Forelimb muscle (tissue), 1 donor: ENCODE measurements at regions not wholly inside any gene's neighbourhood (a gene's known extent, or its start where the extent isn't known, plus 50 kb on each side); places are given as distances from the start of the nearest gene placed in this dataset.
"Not testable (repeated sequence)": the region's sequence is repeated elsewhere in the genome, so short reads cannot be mapped to it uniquely, and the experiment has no call there.

Experiments used
- DNase-seq: peaks from one replicate; pipeline ENCODE4 v3.0.0-alpha.2; 2013; ENCODE audit warnings: low read depth

GRCh38 chr20:4635781-4636180 is 50.5 kb upstream of the PRNP start:
- DNase-seq, result no peak

GRCh38 chr20:4635342-4635741 is 50.9 kb upstream of the PRNP start:
- no peak for DNase-seq

- DNase-seq, result no peak
Measured at GRCh38 chr20:4633780-4634179, 52.5 kb upstream of the PRNP start.

- no peak for DNase-seq
Measured at GRCh38 chr20:4633379-4633778, 52.9 kb upstream of the PRNP start.

GRCh38 chr20:4632876-4633275 is 53.4 kb upstream of the PRNP start:
- DNase-seq, result no peak

- no peak for DNase-seq
Measured at GRCh38 chr20:4626228-4626627, 60.0 kb upstream of the PRNP start.

- DNase-seq, result no peak
Measured at GRCh38 chr20:4625687-4626086, 60.6 kb upstream of the PRNP start.

- not testable (repeated sequence) for DNase-seq
Measured at GRCh38 chr20:4624675-4625336, 61.5 kb upstream of the PRNP start.

- DNase-seq, result not testable (repeated sequence)
Measured at GRCh38 chr20:4619144-4619543, 67.1 kb upstream of the PRNP start.

- no peak for DNase-seq
Measured at GRCh38 chr20:4617484-4617883, 68.8 kb upstream of the PRNP start.

- no peak for DNase-seq
Measured at GRCh38 chr20:4617019-4617418, 69.2 kb upstream of the PRNP start.

- DNase-seq, result no peak
Measured at GRCh38 chr20:4613718-4614620, 72.3 kb upstream of the PRNP start.

GRCh38 chr20:4613184-4613583 is 73.1 kb upstream of the PRNP start:
- DNase-seq, result no peak

GRCh38 chr20:4610871-4611270 is 75.4 kb upstream of the PRNP start:
- no peak for DNase-seq

GRCh38 chr20:4609511-4609910 is 76.7 kb upstream of the PRNP start:
- DNase-seq, result no peak

- no peak for DNase-seq
Measured at GRCh38 chr20:4608861-4609260, 77.4 kb upstream of the PRNP start.

- no peak for DNase-seq
Measured at GRCh38 chr20:4607287-4607713, 79.0 kb upstream of the PRNP start.

- DNase-seq, result no peak
Measured at GRCh38 chr20:4606051-4606450, 80.2 kb upstream of the PRNP start.

- DNase-seq, result no peak
Measured at GRCh38 chr20:4605166-4605565, 81.1 kb upstream of the PRNP start.

GRCh38 chr20:4604580-4604979 is 81.7 kb upstream of the PRNP start:
- no peak for DNase-seq

- DNase-seq, result no peak
Measured at GRCh38 chr20:4603724-4604123, 82.5 kb upstream of the PRNP start.

- no peak for DNase-seq
Measured at GRCh38 chr20:4602297-4602631, 84.0 kb upstream of the PRNP start.

GRCh38 chr20:4601630-4602296 is 84.5 kb upstream of the PRNP start:
- DNase-seq, result no peak
